GM13976 (cell line): ENCODE measurements at regions not wholly inside any gene's neighbourhood (a gene's known extent, or its start where the extent isn't known, plus 50 kb on each side); places are given as distances from the start of the nearest gene placed in this dataset.

Experiments
- DNase-seq: peaks from one replicate; pipeline ENCODE4 v3.0.0; 2012; ENCODE audit warnings: low spot score
- in situ Hi-C: fragments of 300-500 bp; cut with MboI; formaldehyde crosslinking; loops from one replicate; pipeline ENCODE4 v1.12.0; 2022; ENCODE audit warnings: low sequenced_read_pairs, mixed read lengths, inconsistent platforms; ENCODE audit not compliant: unreplicated experiment
- TF ChIP-seq, protein P1 (sequence below): IDR thresholded peaks from 2 replicates; pipeline ENCODE4 v1.5.1; 2012; ENCODE audit warnings: borderline replicate concordance, mild to moderate bottlenecking; ENCODE audit not compliant: insufficient read depth; ENCODE audit errors: extremely low read depth, missing control alignments, control extremely low read depth

DNA sequence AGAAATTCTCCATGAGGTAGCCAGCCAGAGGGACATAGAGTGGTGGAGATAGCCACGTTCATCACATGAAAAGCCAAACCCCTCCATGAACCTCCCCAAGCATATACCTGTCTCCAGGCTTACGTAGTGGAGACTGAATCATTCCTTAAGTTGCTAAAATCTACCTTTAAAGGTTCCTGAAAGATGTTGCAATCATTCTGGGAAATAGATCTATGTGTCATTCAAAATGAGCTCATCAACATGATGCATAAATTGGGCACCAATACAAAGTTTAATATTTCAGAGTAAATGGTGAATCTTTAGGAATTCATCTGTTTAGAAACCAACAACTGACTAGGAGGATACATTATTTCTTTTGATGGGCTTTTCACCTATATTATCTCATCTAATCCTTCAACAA, 362.6 kb upstream of the ID2 start:
- in situ Hi-C loops = no loop called here
- TF ChIP-seq, protein P1, sequence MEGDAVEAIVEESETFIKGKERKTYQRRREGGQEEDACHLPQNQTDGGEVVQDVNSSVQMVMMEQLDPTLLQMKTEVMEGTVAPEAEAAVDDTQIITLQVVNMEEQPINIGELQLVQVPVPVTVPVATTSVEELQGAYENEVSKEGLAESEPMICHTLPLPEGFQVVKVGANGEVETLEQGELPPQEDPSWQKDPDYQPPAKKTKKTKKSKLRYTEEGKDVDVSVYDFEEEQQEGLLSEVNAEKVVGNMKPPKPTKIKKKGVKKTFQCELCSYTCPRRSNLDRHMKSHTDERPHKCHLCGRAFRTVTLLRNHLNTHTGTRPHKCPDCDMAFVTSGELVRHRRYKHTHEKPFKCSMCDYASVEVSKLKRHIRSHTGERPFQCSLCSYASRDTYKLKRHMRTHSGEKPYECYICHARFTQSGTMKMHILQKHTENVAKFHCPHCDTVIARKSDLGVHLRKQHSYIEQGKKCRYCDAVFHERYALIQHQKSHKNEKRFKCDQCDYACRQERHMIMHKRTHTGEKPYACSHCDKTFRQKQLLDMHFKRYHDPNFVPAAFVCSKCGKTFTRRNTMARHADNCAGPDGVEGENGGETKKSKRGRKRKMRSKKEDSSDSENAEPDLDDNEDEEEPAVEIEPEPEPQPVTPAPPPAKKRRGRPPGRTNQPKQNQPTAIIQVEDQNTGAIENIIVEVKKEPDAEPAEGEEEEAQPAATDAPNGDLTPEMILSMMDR = no peak
- no peak for DNase-seq

DNA sequence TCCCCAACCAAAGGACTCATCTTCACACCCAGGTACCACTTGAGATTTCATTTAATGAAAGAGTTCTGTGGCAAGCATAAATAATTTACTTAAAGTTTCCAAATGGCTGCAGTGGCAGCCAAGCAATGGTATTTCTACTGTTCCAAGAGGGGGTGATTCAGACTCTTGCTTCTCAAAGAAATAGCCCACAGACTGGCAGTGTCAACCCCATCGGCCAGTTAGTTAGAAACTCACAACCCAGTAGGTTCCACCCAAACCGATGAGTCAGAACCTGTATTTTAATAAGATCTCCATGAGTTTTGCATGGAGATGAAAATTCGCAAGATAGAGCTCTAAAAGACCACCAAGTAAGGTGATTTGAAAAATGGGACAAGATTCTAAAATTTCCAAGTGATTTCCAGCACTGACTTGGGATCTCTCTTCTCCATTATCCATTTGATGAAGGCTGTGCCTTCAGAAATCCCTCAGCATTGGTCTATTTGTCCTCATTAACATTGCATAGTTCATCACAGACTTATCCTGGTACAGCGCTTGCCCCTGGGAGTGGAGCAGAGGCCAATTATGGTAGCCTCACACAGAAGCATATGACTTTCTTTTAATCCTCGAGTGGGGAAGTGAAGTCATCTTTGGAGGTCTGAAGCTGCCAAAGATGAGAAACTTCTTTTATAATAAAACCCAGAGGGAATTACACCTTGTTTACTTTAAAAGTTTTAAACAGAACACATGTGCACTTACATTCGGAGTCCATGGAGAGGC, 361.4 kb upstream of the ID2 start:
- DNase-seq = no peak
- in situ Hi-C loops = no loop called here
- TF ChIP-seq, protein P1 = no peak

DNA sequence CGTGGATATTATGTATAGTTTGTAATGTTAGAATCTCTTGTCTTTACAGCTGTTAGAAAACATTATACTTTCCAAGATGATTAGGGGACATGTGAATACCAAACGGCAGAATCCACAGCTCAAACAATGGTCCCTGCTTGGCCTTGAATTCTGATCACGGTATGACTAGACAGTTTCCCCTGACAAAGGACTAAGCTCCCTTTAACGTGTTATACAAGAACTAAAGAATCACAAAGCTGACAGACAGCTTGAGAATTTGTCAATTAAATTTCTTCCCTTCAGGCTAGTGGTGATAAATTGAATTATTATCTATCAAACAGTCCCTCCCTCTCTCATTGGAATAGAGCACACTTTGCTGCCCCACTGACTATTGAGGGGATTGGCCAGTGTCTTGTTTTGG, 359.2 kb upstream of the ID2 start:
- TF ChIP-seq, protein P1 = no peak
- no peak for DNase-seq
- in situ Hi-C loops = no loop called here

DNA sequence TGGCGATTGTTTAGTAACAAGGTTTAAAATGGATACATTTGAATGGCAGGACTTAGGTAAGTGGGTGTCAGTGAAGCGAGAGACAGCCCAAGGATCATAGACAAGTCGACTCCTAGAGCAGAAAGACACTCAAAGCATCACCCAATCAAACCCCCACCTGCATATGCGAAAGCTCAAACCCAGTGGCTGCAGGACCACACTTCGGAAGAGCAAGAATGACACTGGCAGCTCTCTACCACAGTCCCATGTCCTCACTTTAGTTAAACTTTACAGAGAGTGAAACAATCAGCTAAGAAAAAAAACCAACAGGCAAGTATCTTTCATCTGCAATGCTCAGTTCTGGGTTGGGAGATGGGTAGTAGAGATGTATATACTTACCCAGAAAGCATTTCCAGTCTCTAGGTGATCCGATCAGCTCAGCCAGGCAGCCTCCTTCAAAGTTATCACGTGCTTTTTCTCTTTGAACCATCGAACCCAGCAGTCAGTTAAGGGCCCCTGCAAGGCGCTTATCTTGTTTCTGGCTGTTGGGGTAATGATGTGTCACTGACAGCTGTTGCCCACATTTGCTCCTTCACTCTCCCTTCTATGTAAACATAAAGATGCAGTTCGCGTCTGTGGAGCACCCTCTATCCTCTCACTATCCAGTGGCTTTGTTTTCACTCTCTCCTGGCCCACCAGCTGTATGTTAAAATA, 357.5 kb upstream of the ID2 start:
- TF ChIP-seq, protein P1 = no peak
- no peak for DNase-seq
- in situ Hi-C loops = no loop called here

DNA sequence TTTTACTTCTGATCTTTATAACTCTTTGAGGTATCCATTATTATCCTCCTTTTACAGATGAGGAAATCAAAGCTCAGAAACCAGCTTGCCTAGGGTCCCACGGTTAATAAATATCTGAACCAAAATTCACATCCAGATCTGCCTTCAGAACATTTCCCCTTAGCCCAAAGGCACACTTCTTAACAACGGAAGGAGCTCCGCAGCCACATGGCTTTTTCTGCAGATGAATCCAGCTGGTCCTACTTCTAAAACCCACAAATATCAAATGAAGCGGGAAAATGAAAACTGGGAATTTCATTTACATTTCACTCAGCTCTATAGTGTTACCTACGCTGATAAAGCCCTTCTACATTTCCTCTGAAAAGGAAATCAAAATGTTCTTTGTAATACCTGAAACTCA, 357.0 kb upstream of the ID2 start:
- TF ChIP-seq, protein P1 = no peak
- DNase-seq = no peak
- in situ Hi-C loops = no loop called here

DNA sequence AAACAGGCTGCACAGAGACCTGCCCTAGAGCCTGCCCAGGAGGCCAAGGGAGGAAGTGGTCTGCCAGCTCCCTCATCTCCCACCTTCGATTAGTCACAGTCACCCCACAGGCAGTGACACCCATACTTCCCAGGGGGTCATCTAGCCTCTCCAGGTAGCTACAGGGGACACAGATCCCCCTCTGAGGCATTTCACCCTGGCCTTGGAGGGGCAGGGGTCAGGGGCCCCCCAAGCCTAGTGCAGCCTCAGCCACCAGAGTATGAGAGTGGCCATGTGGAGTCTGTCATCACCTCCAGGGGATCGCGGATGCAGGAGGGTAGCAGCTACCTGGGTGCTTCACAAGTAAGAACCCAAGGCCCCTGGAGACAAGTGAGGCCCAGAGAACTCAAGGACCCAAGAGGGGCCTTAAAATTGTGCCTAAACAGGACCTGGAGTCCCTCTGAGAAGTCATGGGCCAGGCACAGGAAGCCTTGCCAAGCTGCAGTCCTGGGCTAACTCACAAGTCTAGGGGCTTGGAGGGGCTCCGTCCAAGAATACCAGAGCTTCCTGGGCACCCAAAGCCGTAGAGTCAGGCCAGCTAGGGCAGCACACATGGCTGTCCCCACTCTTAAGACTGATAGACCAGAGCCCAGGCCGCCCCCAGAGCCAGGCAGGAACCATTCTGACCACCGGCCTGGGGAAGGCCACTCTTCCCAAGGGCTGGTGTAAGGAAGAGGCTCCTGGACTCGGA, 354.3 kb upstream of the ID2 start:
- DNase-seq = no peak
- in situ Hi-C loops = no loop called here
- TF ChIP-seq, protein P1 = no peak
